BLaER1 treated with 17β-estradiol and CSF1 and Interleukin-3, amounts not matched to agents 10 nM and 100 nM (cell line): ENCODE measurements at regions not wholly inside any gene's neighbourhood (a gene's known extent, or its start where the extent isn't known, plus 50 kb on each side); places are given as distances from the start of the nearest gene placed in this dataset.
A peak's percentile ranks its signal among the peaks of the same experiment; 100 is the strongest.

ENCODE experiments used
- H3K27ac ChIP-seq, 11 experiments: shearing (Covaris generic); formaldehyde crosslinking; 2 replicates each; pipeline ENCODE4 v1.8.1; 2022
- H3K27me3 ChIP-seq, 11 experiments: shearing (Covaris generic); formaldehyde crosslinking; 2 replicates each; pipeline ENCODE4 v1.8.1; 2022
- H3K36me3 ChIP-seq, 11 experiments: shearing (Covaris generic); formaldehyde crosslinking; 2 replicates each; pipeline ENCODE4 v1.8.1; 2022
- H3K4me1 ChIP-seq, 10 experiments: shearing (Covaris generic); formaldehyde crosslinking; 2 replicates each; pipeline ENCODE4 v1.8.1; 2022
- H3K4me2 ChIP-seq, 11 experiments: shearing (Covaris generic); formaldehyde crosslinking; 2 replicates each; pipeline ENCODE4 v1.8.1; 2022
- H3K4me3 ChIP-seq, 10 experiments: shearing (Covaris generic); formaldehyde crosslinking; 2 replicates each; pipeline ENCODE4 v1.8.1; 2022
- H3K9ac ChIP-seq, 11 experiments: shearing (Covaris generic); formaldehyde crosslinking; 2 replicates each; pipeline ENCODE4 v1.8.1; 2022
- H3K9me3 ChIP-seq, 11 experiments: shearing (Covaris generic); formaldehyde crosslinking; replicated peaks in 1 of 11; 2 replicates each; pipeline ENCODE4 v1.8.1; 2022
- H4K20me1 ChIP-seq, 11 experiments: shearing (Covaris generic); formaldehyde crosslinking; 2 replicates each; pipeline ENCODE4 v1.8.1; 2022
- Cebpa-rat ChIP-seq, 11 experiments: shearing (Covaris generic); IDR thresholded peaks; 2 replicates each; pipeline ENCODE4 v1.8.1; 2022

DNA sequence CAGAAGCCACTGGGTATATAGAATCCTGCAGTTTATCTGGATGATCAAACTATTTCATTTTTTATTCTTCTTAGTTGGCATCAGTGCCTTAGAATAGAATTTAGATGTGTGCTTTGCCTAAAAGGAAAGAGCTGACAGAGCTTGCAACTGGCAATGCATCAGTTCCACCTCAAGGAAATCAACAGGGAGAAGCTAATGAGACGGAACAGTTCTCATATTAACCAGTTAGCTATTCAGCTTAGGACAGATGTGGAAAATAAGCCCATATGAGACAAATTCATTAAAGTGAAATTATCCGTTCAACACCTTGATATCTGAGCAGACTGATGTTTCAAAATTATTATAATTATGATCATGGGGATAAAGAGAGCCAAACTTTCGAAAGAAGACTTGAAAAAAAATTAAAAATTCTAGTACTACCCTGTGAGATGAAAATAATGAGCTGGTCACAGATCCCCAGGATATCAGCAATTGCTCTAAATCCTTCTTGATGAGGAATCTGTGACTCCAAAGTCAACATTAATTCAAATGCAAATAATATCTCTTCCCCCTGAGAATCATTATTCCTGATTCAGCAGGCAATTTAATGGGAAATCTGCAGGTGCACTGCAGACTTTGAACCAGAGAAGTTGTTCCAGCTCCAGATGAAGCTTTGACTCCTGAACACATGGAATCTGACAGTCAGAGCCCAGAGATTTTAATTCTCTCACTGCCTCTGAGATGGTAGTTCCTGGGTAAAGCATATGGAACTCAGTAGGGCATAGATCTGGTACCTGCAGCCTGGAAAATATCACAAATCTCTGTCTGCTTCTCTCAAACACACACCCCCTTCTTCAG is 486.8 kb downstream of the FOXO1 start:
- Histone ChIP-seq H3K27ac (no peak overlapping the region), H3K9ac (no peak overlapping the region), H3K4me3 (no peak overlapping the region), H3K4me2 (no peak overlapping the region), H3K36me3 (no peaks in the 10 kb centered on the region), H4K20me1 (no peaks in the 10 kb centered on the region), H3K4me1 (peaks cover 0 to 4% (median 0%) of the 10 kb centered on the region in 10 experiments; a peak in 2 of 20 replicates), H3K27me3 (no peaks in the 10 kb centered on the region), H3K9me3 (0 out of 22 replicates have a peak, but pooled peaks cover 0 to 3% (median 0%) of the 10 kb centered on the region in 11 experiments)
- no peak for TF ChIP-seq Cebpa-rat (IDR thresholded peaks at IDR 0.05)

DNA sequence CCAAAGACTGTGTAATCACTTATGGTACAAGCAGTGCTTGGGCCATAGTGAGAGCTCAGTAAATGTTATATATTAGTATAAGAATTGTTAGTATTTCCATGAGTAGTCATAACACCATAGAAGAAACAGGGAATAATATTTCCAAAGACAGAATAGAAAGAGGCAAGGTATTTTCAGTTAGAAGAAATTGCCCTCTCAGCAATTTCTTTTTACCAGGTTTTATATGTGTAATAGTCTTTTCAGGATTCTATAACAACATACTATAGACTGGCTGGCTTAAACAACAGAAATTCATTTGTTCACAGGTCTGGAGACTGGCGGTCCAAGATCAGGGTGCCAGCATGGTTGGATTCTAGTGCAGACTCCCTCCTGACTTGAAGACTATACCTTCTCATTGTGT is 485.7 kb downstream of the FOXO1 start:
- H3K4me2 ChIP-seq = no peak overlapping the region
- no peak for TF ChIP-seq Cebpa-rat (IDR thresholded peaks at IDR 0.05)
- H4K20me1 ChIP-seq = no peaks in the 10 kb centered on the region
- H3K9me3 ChIP-seq = 0 out of 22 replicates have a peak, but pooled peaks cover 0 to 3% (median 0%) of the 10 kb centered on the region in 11 experiments
- no peak overlapping the region for H3K27ac ChIP-seq
- no peak overlapping the region for H3K9ac ChIP-seq
- no peak overlapping the region for H3K4me3 ChIP-seq
- peaks cover 0 to 7% (median 0%) of the 10 kb centered on the region in 10 experiments; a peak in 2 of 20 replicates for H3K4me1 ChIP-seq
- H3K27me3 ChIP-seq = no peaks in the 10 kb centered on the region
- H3K36me3 ChIP-seq = no peaks in the 10 kb centered on the region

DNA sequence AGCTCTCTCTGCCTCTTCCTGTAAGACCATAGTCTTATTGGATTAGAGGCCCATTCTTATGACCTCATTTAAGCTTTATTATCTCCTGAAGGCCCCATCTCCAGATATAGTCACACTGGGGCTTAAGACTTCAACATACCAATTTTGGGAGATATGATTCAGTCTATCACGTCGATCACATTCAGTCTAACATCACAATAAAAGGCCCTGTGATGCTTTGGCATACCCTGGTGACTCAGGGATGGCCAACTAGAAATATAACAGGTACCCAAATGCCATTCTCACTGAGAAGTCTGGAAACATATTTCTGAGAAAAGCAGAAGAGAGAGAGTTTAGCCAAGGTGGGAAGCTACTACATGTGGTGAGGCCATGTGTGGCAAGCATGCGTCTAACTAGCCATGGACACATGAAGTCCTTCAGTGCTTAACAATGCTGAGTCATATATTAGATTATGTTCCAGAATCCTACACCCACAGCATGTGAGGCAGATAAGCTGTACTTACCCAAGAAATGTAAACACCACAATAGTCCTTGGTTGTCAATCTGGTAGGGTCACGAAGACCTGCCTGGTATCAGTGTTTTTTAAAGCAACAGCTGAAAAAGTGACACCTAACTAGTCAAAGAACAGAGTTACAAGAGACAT is 485.1 kb downstream of the FOXO1 start:
- no peak for TF ChIP-seq Cebpa-rat (IDR thresholded peaks at IDR 0.05)
- H3K4me2 ChIP-seq = no peak overlapping the region
- no peak overlapping the region for H3K27ac ChIP-seq
- H3K36me3 ChIP-seq = no peaks in the 10 kb centered on the region
- H3K27me3 ChIP-seq = no peaks in the 10 kb centered on the region
- no peak overlapping the region for H3K4me3 ChIP-seq
- H3K9ac ChIP-seq = no peak overlapping the region
- H4K20me1 ChIP-seq = no peaks in the 10 kb centered on the region
- H3K9me3 ChIP-seq = 0 out of 22 replicates have a peak, but pooled peaks cover 0 to under 1% (median 0%) of the 10 kb centered on the region in 11 experiments
- peaks cover 0 to 8% (median 2%) of the 10 kb centered on the region in 10 experiments; a peak in 5 of 20 replicates for H3K4me1 ChIP-seq

DNA sequence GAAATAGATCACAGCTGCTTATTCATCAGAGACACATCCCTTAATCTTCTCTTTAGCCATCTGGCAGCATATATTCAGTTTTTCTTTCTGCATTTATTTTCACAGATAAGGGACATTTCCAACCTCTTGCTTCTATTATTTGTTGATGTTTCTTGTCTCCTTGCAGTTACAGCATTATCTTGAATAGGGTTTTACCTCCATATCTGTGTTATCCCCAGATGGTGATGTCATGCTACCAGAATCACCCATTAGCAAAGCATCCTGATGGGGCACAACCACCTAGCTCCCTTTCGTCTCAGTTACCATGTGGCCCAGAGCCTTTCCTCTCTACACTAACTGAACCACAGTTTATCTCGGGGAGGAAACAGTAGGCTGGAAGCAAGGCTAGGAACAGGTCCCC is 483.9 kb downstream of the FOXO1 start:
- Histone ChIP-seq H3K4me3 (no peak overlapping the region), H3K4me1 (peaks cover 0 to 21% (median 8%) of the 10 kb centered on the region in 10 experiments; a peak in 13 of 20 replicates), H3K4me2 (no peak overlapping the region), H3K36me3 (no peaks in the 10 kb centered on the region), H3K9me3 (no peaks in the 10 kb centered on the region), H3K27ac (no peak overlapping the region), H3K27me3 (no peaks in the 10 kb centered on the region), H4K20me1 (no peaks in the 10 kb centered on the region), H3K9ac (no peak overlapping the region)
- no peak for TF ChIP-seq Cebpa-rat (IDR thresholded peaks at IDR 0.05)

DNA sequence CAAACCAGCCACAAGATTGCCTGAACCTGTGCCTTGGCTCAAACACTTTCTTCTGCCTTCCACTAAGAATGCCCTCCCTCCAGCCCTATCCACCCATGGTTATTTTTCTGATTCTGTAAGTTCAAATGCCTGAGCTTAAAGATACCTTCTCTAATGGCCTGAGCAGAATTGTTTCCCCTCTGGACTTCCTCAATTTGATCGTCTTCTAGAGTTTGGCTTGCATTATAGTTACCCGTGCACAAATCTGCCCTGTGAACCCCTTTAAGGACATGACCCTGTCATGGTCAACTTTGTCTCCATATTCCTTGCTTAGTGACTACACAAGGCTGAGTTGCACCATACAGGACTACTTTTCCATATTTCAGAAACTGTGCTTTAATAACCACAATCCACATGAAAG is 481.0 kb downstream of the FOXO1 start:
- no peak overlapping the region for H3K27ac ChIP-seq
- H3K27me3 ChIP-seq = no peaks in the 10 kb centered on the region
- TF ChIP-seq Cebpa-rat (IDR thresholded peaks at IDR 0.05) = no peak

DNA sequence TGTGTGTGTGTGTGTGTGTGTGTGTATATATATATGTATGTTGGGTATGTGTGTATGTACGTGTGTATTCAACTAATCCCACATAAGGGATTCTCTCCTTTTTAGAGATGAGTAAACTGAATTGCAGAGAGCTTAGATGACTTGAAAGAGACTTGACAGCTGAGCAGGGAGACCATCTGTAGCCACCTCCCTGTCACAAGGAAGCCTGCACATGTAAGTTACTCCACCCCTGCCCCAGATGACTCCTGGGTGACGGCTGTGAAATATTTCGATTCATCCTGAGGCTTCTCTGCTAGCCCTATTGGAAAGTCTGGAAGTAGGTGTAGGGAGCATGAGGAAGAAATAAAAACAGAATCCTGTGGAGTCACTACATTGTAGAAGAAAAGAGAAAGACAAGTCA is 480.4 kb downstream of the FOXO1 start:
- Histone ChIP-seq H3K27ac (no peak overlapping the region), H3K36me3 (no peaks in the 10 kb centered on the region), H3K4me1 (peaks cover 0 to 41% (median 24%) of the 10 kb centered on the region in 10 experiments; a peak in 17 of 20 replicates), H3K4me2 (peak overlapping the region in 5 of 11 experiments; percentile 58 to 81 (median 73); a peak in 7 of 22 replicates), H3K4me3 (no peak overlapping the region), H4K20me1 (no peaks in the 10 kb centered on the region), H3K9ac (no peak overlapping the region), H3K9me3 (no peaks in the 10 kb centered on the region), H3K27me3 (no peaks in the 10 kb centered on the region)
- no peak for TF ChIP-seq Cebpa-rat (IDR thresholded peaks at IDR 0.05)

More for the DNA sequence above, 481.0 kb downstream of the FOXO1 start:
- H3K4me1 ChIP-seq = peaks cover 0 to 35% (median 18%) of the 10 kb centered on the region in 10 experiments; a peak in 14 of 20 replicates
- H3K9ac ChIP-seq = no peak overlapping the region
- no peaks in the 10 kb centered on the region for H4K20me1 ChIP-seq
- H3K4me2 ChIP-seq = peak overlapping the region in 1 of 11 experiments; percentile 13; a peak in 1 of 22 replicates
- no peak overlapping the region for H3K4me3 ChIP-seq
- no peaks in the 10 kb centered on the region for H3K36me3 ChIP-seq
- H3K9me3 ChIP-seq = no peaks in the 10 kb centered on the region

DNA sequence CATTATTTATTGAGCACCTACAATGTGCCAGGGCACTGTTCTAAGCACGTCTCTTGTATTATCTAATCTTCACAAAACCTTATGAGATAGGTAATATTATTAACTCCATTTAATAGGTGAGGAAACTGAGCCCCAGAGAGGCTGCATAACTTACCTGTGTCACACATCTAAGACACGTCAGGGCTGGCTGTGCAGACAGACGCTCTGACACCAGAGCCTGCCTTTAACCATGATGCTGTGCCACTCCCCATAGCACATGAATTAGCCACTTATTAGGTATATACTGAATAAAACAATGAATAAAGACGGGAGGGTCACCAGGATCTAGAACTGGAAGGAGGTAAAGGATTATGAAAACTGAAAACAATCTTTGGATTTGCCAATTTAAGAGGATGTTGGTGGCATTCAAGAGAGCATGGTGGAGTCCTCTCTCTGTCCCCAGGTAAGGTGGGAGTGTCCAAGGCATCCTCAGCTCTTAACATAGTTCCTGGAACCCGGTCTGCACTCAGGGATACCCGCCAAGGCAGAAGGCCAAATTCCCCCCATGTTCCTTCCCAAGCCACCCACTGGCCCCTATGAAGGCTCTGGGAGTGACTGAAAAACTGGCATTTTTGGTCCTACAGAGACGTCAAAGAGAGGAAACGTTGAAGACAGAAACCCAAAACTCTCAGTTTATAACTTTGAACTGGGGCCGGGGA is 479.7 kb downstream of the FOXO1 start:
- H3K36me3 ChIP-seq = no peaks in the 10 kb centered on the region
- H4K20me1 ChIP-seq = no peaks in the 10 kb centered on the region
- no peak for TF ChIP-seq Cebpa-rat (IDR thresholded peaks at IDR 0.05)
- H3K9ac ChIP-seq = no peak overlapping the region
- no peak overlapping the region for H3K4me3 ChIP-seq
- H3K27ac ChIP-seq = no peak overlapping the region
- H3K27me3 ChIP-seq = no peaks in the 10 kb centered on the region
- H3K9me3 ChIP-seq = no peaks in the 10 kb centered on the region
- H3K4me1 ChIP-seq = peaks cover 0 to 44% (median 26%) of the 10 kb centered on the region in 10 experiments; a peak in 17 of 20 replicates
- H3K4me2 ChIP-seq = peak overlapping the region in 7 of 11 experiments; percentile 46 to 81 (median 71); a peak in 12 of 22 replicates

DNA sequence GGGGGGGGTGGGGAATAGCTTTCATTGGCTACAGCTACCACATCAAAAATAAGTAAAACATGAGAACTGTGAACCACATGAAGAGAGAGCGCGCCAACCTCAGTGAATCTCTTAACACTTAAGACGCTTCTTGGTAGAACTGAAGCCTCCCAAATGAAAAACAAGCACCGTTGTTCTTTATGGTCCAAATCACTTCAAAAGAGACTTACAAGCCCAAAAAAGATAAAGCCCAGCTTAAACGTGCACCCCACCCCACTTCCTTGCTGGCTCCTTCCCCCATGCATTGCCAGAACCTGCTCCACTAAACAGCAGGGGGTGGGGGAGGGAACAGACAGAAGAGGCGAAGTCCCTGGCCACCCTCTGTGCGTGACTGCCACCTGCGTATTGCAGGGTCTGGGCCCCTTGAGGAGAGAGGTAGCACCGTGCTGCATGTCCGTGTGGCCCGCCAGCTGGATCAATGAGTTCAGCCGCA is 479.1 kb downstream of the FOXO1 start:
- peaks cover 0 to 44% (median 26%) of the 10 kb centered on the region in 10 experiments; a peak in 17 of 20 replicates for H3K4me1 ChIP-seq
- H3K27me3 ChIP-seq = no peaks in the 10 kb centered on the region
- no peaks in the 10 kb centered on the region for H3K9me3 ChIP-seq
- H3K4me3 ChIP-seq = no peak overlapping the region
- no peak overlapping the region for H3K27ac ChIP-seq
- no peaks in the 10 kb centered on the region for H4K20me1 ChIP-seq
- no peak for TF ChIP-seq Cebpa-rat (IDR thresholded peaks at IDR 0.05)
- H3K9ac ChIP-seq = no peak overlapping the region
- H3K36me3 ChIP-seq = no peaks in the 10 kb centered on the region
- H3K4me2 ChIP-seq = peak overlapping the region in 9 of 11 experiments; percentile 24 to 81 (median 70); a peak in 16 of 22 replicates
